Skeletal muscle cell (primary cell): ENCODE measurements at regions not wholly inside any gene's neighbourhood (a gene's known extent, or its start where the extent isn't known, plus 50 kb on each side); places are given as distances from the start of the nearest gene placed in this dataset.
"Not testable (repeated sequence)": the region's sequence is repeated elsewhere in the genome, so short reads cannot be mapped to it uniquely, and the experiment has no call there.

Experiments used
- DNase-seq: peaks from one replicate; pipeline ENCODE4 v3.0.0-alpha.2; 2010; ENCODE audit warnings: low read depth
- H3K4me3 ChIP-seq: 2 replicates; pipeline ENCODE4 v1.5.1; 2011; ENCODE audit warnings: low read depth, mild to moderate bottlenecking, control low read depth, low read length, moderate library complexity

- DNase-seq, result no peak
- H3K4me3 ChIP-seq, result no peak overlapping the region
Measured at GRCh38 chr12:19623751-19624399, 184.6 kb downstream of the AEBP2 start.

- DNase-seq, result no peak
- no peak overlapping the region for H3K4me3 ChIP-seq
Measured at GRCh38 chr12:19624491-19624890, 185.2 kb downstream of the AEBP2 start.

DNA sequence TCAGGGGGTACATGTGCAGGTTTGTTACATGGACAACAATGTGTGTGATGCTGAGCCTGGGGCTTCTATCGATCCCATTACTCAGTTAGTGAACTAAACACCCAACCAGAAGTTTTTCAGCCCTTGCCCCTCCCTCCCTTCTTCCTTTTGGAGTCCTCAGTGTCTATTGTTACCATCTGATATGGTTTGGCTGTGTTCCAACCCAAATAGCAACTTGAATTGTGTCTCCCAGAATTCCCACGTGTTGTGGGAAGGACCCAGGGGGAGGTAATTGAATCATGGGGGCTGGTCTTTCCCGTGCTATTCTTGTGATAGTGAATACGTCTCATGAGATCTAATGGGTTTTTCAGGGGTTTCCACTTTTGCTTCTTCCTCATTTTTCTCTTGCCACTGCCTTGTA, 186.3 kb downstream of the AEBP2 start:
- H3K4me3 ChIP-seq, DNase-seq: not testable (repeated sequence)

- H3K4me3 ChIP-seq, result no peak overlapping the region
- no peak for DNase-seq
Measured at GRCh38 chr12:19627719-19628118, 188.4 kb downstream of the AEBP2 start.

- no peak for DNase-seq
- H3K4me3 ChIP-seq, result no peak overlapping the region
Measured at GRCh38 chr12:19630536-19630935, 191.2 kb downstream of the AEBP2 start.

DNA sequence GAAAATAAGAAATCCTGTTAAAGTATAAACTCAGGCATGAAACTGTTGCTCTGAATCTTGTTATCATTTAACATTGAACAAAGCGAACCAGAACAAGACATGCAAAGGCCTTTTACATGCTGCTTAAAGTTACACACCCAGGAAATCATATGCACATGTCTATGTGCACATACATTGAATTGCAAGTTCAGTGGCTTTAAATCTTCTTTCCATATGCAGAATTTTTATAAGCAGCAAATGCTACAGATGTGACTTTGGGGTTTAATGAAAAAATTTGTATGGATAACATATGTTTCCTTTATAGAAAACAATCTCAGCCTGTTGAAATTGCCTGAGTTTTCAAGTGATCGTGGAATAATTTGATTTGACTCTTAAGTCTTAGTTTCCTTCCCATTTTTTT, 193.9 kb downstream of the AEBP2 start:
- no peak overlapping the region for H3K4me3 ChIP-seq
- DNase-seq, result no peak

GRCh38 chr12:19633641-19634040, 194.3 kb downstream of the AEBP2 start:
- no peak for DNase-seq
- H3K4me3 ChIP-seq, result no peak overlapping the region

- DNase-seq, result no peak
- H3K4me3 ChIP-seq, result no peak overlapping the region
Measured at GRCh38 chr12:19639781-19640415, 200.6 kb downstream of the AEBP2 start.

DNA sequence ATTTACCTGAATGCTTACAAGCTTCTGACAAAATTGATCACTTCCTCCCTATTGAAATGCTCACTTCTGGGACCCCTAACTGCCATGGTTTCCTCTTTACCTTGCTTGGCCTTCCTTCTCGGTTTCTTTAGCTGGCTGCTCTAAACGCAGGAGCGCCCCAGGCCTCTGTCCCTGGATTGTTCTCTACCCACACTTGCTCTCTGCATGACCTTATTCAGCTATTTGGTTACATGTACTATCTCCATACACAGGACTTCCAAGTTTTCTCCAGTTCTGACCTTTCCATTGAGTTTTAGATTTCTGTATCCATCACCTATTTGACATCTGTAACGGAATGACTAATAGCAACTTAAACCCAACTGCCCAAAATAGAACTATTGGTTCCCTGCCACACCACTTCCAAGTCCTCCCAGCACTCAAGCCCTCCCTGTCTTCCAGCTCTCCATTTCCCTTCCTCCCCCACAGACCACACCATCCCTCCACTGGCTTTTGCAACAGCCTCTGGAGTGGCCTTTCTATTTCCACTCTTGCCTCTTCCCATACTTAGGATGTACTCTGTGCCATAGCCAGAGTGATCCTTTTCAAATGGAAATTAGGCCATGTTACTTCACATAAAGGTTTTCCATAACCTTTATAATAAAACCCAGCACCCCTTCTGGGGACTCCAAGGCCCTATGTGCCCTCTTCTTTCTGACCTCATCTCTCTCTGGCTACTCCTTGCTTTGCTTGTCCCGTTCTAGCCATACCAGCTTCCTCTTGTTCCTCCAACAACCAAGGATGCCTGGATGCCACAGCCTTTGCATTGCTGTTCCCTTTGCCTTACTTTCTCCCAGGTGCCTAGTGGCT, 202.2 kb downstream of the AEBP2 start:
- H3K4me3 ChIP-seq, result no peak overlapping the region
- no peak for DNase-seq

- DNase-seq, result no peak
- no peak overlapping the region for H3K4me3 ChIP-seq
Measured at GRCh38 chr12:19642345-19642744, 203.1 kb downstream of the AEBP2 start.

GRCh38 chr12:19643635-19644034, 204.3 kb downstream of the AEBP2 start:
- DNase-seq, result no peak
- H3K4me3 ChIP-seq, result no peak overlapping the region

- DNase-seq, result no peak
- no peak overlapping the region for H3K4me3 ChIP-seq
Measured at GRCh38 chr12:19644571-19644970, 205.3 kb downstream of the AEBP2 start.

DNA sequence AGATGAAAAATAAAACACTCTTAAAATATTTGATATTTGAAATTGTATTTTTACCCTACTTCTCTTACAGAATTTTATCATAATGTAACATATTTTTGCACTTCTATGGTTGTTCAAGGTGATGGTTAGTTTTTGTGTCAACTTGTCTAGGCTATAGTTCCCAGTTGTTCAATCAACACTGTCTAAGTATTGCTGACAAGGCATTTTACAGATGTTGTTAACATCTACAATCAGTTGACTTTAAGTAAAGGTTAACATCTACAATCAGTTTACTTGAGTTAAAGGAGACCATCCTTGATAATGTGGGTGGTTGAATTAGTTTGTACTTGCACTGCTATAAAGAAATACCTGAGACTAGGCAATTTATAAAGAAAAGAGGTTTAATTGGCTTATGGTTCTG, 206.5 kb downstream of the AEBP2 start:
- DNase-seq, result no peak
- no peak overlapping the region for H3K4me3 ChIP-seq

DNA sequence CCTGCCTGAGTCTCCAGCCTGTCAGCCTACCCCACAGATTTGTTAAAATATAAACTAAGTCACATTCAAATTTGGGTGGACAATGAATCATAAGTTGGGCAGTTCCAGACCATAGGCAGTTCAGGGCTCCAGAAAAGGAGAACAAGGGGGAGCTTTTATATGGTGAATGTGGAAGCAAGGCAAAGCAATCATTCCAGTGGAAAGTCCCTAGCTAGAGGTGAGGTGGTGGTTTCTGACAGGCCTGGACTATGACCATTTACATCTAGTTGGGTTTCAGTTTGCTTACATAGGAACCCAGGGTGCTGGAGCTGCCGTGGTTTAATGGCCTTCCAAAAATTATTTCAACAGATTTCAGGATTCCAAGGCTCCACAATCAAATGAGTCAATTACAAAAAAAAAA, 207.3 kb downstream of the AEBP2 start:
- no peak for DNase-seq
- H3K4me3 ChIP-seq, result no peak overlapping the region

DNA sequence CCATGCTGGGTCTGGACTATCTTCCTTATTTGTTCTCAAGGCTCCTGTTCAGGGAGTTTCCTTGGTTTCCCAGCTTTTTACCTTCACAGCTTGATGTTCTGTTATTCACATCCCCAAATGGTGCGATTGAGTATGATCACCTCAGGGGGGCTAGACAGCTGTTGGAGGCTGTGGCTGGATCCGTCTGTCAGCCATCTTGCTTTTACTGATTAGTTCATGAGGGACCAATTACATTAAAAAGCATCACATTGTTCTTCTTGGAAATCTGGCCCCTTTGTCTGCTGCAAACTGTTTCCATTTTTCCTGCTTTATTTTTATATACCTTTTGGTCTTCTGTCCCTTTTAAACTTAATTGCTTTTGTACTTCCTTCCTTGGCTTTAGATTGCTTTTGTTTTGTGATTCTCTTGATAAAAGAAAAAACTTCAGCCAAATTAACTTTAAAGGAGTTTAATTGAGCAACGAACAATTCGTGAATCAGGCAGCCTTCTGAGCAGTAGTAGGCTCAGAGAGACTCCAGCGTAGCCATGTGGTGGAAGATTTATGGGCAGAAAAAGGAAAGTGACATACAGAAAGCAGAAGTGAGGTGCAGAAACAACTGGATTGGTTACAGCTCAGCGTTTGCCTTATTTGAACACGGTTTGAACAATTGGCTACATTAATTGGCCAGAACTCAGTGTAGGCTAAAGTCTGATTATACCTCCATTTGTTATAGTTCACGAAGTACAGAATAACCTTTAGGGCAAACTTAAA, 208.7 kb downstream of the AEBP2 start:
- no peak overlapping the region for H3K4me3 ChIP-seq
- no peak for DNase-seq

DNA sequence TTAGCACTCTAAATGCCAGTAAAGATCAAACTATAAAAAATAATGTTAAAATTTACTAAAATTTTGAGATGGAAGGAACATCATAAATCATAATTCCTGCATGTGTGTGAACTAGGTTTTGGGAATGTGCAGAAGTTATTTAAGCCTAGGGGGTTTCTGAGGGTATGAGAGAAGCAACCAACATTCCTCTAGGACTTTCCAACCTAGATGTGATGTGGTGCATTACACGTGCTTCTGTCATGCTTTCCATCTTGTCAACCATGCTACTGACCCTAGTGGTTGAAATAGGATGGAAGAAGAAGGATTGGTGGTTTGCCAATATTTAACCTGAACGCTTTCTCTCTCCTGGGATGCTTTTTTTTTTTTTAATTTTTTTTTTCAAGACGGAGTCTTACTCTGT, 209.3 kb downstream of the AEBP2 start:
- no peak for DNase-seq
- no peak overlapping the region for H3K4me3 ChIP-seq

- no peak overlapping the region for H3K4me3 ChIP-seq
- DNase-seq, result no peak
Measured at GRCh38 chr12:19652386-19652785, 213.1 kb downstream of the AEBP2 start.

DNA sequence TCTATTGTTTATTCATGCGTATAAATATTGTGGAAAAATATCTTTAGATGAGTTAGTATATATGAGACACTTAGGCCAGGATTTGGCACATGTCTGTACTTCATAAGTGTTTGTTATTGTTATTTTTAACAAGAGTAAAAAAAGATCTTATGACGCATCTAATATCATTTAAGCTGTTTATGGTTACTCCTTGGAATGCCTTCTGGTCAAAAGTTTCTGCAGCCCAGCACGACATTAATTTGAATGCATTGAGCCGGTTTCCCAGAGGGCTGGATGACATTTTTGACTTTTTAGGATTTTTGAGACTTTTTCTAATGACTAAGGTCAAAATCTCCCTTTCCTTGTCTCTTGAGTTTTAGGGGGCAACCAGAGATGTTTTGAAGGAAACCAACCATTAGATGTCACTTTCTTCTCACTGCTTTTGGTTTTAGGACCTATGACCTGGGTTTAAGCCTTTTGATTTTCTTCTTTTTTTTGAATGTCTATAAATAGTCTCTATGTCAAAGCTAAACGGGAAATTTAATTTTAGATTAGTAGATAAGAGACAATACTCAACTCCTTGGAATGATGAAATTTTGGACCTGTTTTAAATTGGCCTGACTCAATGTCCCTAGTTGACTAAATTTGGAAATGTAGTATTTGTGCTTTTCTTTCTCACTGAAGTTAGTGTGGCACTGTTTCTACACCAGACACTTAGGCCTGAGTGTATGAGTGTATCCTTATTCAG, 215.5 kb downstream of the AEBP2 start:
- no peak for DNase-seq
- no peak overlapping the region for H3K4me3 ChIP-seq

- no peak overlapping the region for H3K4me3 ChIP-seq
- DNase-seq, result peak; percentile 10
Measured at GRCh38 chr12:19657118-19657731, 217.9 kb downstream of the AEBP2 start.
